ENCODE measurements at regions not wholly inside any gene's neighbourhood (a gene's known extent, or its start where the extent isn't known, plus 50 kb on each side); places are given as distances from the start of the nearest gene placed in this dataset.

- TF ChIP-seq EZH2 (IDR thresholded peaks at IDR 0.05; ENCODE audit: insufficient read depth, low read length): no peak
- TF ChIP-seq, protein P1, sequence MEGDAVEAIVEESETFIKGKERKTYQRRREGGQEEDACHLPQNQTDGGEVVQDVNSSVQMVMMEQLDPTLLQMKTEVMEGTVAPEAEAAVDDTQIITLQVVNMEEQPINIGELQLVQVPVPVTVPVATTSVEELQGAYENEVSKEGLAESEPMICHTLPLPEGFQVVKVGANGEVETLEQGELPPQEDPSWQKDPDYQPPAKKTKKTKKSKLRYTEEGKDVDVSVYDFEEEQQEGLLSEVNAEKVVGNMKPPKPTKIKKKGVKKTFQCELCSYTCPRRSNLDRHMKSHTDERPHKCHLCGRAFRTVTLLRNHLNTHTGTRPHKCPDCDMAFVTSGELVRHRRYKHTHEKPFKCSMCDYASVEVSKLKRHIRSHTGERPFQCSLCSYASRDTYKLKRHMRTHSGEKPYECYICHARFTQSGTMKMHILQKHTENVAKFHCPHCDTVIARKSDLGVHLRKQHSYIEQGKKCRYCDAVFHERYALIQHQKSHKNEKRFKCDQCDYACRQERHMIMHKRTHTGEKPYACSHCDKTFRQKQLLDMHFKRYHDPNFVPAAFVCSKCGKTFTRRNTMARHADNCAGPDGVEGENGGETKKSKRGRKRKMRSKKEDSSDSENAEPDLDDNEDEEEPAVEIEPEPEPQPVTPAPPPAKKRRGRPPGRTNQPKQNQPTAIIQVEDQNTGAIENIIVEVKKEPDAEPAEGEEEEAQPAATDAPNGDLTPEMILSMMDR (IDR thresholded peaks at IDR 0.05; ENCODE audit: insufficient read depth, low read depth, low read length): no peak
Observed at GRCh38 chr7:126228356-126229061, 1024.2 kb downstream of the GRM8 start.

All from astrocyte (in vitro differentiated cells and primary cell).